MV-4-11 (cell line): ENCODE measurements at regions not wholly inside any gene's neighbourhood (a gene's known extent, or its start where the extent isn't known, plus 50 kb on each side); places are given as distances from the start of the nearest gene placed in this dataset.
"Not testable (repeated sequence)": the region's sequence is repeated elsewhere in the genome, so short reads cannot be mapped to it uniquely, and the experiment has no call there.

ENCODE experiments used
- DNase-seq: peaks from one replicate; lab custom pipeline; 2025; lab: John Stamatoyannopoulos, UW

DNA sequence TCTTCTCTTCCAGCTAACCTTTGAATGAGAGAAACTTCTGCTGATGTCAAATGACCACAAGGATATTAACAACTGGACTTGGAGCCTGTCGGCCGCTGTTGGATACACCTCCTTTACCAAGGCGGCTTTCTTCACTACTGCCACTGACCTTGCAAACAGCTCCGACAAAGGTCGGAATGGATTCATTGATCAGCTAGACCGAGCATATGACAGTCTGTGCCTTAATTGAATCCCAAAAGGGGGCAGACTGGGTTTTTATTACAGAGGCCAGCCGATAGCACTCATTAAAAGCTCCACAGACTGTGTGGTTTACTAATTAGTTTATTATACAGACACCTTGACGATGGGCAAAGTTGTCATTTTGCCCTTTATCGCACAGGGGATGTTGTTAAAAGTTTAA, 394.5 kb downstream of the RERGL start:
- no peak for DNase-seq

GRCh38 chr12:17691369-17691768, 398.6 kb downstream of the RERGL start:
- DNase-seq, result no peak

- no peak for DNase-seq
These were observed 409.8 kb downstream of the RERGL start for GRCh38 chr12:17680220-17680619.

GRCh38 chr12:17666641-17667324, 423.2 kb downstream of the RERGL start:
- DNase-seq, result no peak

DNA sequence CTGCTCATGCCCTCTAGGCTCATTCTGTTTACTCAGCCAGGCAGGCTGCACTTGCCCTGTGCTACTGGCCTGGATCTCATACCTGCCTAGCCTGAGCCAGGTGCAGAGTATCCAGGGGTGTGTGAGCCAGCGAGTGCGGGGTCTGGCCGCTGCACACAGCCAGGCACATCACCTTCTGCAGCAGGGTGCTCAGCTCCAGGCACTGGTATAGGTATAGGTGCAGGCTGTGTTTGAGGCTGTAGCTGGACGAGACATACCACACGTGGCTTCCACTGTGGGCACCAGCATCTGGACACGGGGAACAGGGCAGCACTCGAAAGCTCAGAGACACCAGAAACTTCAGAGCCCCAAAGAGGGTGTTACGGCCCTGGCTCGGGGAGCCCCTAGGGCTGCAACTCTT, 424.2 kb downstream of the RERGL start:
- no peak for DNase-seq

GRCh38 chr12:17661250-17661649, 428.7 kb downstream of the RERGL start:
- DNase-seq, result no peak

DNA sequence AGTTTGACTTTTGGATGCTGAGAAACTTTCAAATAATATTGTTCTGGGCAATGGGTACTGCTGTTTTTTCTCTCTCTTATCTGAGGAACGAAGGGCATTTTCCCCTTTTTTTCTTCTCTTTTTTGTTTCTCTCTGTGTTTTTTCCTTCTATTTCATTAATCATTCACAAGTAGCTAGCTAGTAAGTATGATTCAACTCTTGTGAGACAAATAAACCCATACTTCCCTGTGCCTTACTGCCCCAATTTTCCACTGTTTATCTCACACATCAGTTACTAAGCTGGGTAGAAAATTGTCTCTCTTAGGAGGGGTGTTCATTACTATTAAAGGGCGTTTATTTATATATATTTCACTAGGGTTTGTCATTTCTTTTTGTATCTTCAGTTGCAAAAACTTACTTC, 437.6 kb downstream of the RERGL start:
- no peak for DNase-seq

DNA sequence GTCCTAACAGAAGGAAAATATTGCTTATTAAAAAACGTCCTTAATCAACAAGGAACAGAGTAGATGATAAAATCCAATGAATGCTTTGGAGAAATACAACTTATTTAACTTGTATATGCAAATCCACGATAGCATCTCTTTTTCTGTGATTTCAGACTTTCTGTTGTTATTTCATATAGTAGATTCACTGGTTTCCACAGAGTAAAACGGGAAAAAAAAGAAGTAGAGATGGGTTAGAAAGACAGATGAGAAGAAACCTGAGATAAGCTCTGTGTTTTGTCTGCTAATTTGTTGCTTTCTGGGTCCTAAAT, 447.7 kb downstream of the RERGL start:
- no peak for DNase-seq

- no peak for DNase-seq
These were observed 449.4 kb downstream of the RERGL start for GRCh38 chr12:17640615-17641014.

- no peak for DNase-seq
These were observed 471.2 kb downstream of the RERGL start for GRCh38 chr12:17618831-17619230.

DNA sequence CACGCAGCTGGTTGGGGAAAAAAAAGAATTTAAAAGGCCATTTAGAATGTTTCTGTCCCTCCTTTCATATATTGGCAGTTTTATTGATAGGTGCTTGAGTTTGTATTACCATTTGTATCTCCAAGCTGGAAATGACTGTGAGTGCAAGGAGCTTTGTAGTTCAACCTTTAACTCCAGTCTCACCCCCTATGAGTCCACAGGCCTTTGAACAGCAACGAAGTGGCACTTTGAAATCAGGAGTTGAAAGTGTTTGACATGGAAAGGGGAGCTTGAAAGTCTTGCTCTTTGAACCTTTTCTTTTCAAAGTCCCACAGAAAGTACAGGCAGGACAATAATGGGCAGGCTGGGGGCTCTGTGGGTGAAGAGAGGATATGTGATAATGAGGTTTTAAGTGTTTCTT, 480.3 kb downstream of the RERGL start:
- DNase-seq, result no peak

- DNase-seq, result no peak
These were observed 480.8 kb downstream of the RERGL start for GRCh38 chr12:17609153-17609552.

- DNase-seq, result no peak
These were observed 494.9 kb downstream of the RERGL start for GRCh38 chr12:17595111-17595510.

- no peak for DNase-seq
These were observed 496.1 kb downstream of the RERGL start for GRCh38 chr12:17593715-17594406.

DNA sequence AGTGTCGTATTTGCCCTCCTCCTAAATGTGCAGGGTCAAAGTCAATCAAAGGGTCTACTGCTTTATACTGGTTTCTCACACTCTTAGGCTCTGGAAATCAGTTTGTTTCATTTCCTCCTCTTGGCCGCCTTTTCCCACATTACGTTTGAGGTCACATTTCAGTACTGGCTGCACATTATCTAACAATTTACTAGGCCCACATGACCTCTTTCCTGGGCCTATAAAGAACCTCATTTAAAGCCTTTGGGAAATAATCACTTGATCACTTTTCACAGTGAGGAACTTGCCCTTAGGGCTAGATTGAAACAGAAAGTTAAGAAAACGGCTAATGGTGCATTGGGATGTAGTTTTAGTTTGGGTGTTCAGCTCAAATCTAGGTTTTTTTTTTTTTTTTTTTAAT, 497.5 kb downstream of the RERGL start:
- DNase-seq, result peak; percentile 71

DNA sequence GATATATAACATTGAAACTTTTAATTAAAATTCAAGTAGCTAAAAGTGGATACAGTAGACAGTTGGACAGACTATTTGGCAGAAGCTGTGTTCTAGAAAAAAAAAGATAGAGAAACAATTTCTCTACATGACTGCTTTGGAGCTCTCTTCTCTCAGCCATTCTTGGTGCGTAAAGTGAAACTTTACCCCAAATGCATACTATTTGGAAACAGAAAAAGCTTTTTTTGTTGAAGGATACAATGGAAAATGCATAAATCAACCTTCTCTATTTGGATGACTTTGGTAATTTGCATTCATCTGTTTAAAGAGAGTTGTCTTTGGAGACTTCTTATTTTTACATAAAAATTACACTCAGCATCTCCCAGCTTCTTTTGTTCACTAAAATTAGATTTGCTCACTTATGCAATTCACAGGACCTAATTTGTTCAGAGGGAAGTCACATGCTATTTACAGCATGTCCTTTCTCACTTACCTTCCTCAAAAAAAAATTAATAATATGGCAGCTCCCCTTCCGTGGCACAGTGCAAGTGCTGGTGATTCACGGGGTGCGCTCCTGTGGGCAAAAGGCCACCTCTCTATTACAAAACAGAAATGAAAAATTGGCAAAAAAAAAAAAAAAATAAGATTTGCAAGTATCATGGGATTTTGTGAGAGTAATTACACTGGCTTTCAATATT, 498.9 kb downstream of the RERGL start:
- no peak for DNase-seq

DNA sequence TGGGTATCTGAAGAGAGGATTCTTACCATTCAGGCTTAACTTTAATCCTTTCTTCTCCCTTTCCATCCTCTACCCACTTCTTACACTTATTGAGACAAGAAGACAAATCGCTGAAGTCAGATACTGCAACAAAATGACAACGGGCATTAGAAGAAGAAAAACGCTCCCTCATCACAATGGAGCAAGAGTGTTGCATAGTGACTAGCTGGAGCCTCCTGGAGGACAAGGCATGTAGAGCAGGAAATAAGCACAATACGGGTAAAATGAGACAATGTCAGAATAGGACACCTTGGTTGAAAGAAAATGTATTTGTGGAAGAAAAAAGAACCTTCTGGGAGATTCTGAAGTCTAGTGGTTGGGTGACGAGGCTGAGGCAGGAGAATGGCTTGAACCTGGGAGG, 501.0 kb downstream of the RERGL start:
- peak; percentile 28 for DNase-seq

GRCh38 chr12:17579205-17580026, 510.6 kb downstream of the RERGL start:
- DNase-seq, result no peak

DNA sequence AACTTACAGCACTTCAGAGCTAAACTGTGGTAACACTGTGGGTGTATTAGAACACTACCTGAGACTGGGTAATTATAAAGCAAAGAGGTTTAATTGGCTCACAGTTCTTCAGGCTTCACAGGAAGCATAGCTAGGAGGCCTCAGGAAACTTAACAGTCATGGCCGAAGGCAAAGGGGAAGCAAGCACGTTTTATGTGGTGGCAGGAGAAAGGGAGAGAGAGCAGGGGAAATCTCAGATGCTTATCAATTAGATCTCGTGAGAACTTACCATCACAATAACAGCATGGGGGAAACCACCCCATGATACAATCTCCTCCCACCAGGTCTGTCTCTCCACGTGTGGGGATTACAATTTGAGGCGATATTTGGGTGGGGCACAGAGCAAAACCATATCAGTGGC, 512.6 kb downstream of the RERGL start:
- no peak for DNase-seq

- DNase-seq, result no peak
These were observed 517.7 kb downstream of the RERGL start for GRCh38 chr12:17572250-17572649.

DNA sequence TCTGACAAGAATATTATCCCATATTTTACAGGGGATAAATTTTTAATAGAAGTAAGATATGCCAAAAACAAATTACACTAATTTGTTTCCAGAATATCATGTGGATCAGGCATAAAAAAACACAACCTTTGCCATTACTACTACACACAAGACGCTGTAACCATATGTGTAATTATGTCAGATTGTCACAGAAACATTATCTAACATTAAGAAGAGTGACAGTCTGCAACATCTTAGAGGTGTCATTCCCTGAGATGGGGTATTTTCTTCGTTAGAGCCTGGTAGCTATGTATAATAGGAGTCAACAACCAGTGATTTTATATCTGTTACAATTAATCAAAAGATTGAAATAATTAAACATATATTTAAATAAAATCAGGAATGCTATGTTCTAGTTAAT, 518.9 kb downstream of the RERGL start:
- no peak for DNase-seq

- DNase-seq, result not testable (repeated sequence)
These were observed 525.4 kb downstream of the RERGL start for GRCh38 chr12:17564630-17565029.

- DNase-seq, result no peak
These were observed 540.0 kb downstream of the RERGL start for GRCh38 chr12:17550011-17550410.
